MV-4-11 (cell line): ENCODE measurements at regions not wholly inside any gene's neighbourhood (a gene's known extent, or its start where the extent isn't known, plus 50 kb on each side); places are given as distances from the start of the nearest gene placed in this dataset.
A peak's percentile ranks its signal among the peaks of the same experiment; 100 is the strongest.

ENCODE experiments used
- DNase-seq: peaks from one replicate; lab custom pipeline; 2025; lab: John Stamatoyannopoulos, UW

DNA sequence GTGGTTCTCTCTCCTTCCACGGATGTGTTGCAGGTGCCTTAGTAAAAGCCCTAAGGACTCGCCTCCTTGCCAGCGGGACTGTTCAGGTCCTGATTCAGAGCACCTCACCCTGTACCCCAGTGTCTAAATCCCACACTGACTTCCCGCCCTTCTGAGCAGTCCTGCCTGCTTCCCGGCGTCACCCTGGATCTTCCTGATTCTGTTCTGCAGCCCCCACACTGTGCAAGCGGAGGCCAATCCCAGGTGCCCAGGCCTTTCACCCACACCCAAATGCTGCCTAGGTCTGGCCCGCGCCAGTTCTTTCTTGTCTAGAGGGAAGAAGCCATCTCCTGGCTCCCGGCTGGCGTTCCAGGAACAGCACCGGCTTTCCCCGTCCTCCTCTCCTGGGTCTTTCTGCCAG is 95.9 kb upstream of the GALNT2 start:
- DNase-seq, result no peak

GRCh38 chr1:229972600-229973296 is 94.3 kb upstream of the GALNT2 start:
- no peak for DNase-seq

GRCh38 chr1:229973297-229973612 is 93.8 kb upstream of the GALNT2 start:
- DNase-seq, result no peak

DNA sequence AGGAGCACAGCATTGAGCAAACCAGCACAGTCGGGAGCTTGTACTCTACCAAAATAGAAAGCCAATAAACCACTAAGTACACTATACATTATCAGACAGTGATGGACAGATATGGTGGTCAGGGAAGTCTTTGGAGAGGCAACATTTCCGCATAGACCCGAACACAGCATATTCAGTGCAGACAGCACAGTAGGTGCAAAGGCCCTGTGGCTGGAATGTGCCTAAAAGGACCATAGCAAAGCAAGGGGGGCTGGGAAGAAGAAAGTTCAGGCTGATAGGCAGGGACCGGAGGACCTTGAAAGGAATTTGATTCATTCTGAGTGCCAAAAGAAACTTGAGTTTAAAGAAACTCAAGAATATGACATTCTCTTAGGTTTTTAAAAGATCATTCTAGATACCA is 92.0 kb upstream of the GALNT2 start:
- no peak for DNase-seq

DNA sequence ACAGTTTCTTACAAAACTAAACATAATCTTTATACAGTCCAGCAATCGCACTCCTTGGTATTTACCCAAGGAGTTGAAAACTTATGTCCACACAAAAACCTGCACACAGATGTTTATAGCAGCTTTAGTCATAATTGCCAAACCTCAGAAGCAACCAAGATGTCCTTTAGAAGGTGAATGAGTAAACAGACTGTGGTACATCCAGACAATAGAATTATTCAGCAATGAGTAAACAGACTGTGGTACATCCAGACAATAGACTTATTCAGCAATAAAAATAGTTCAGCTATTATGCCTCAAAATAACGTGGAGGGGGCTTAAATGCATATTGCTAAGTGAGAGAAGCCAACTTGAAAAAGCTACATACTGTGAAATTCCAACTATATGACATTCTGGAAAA is 87.0 kb upstream of the GALNT2 start:
- DNase-seq, result no peak

DNA sequence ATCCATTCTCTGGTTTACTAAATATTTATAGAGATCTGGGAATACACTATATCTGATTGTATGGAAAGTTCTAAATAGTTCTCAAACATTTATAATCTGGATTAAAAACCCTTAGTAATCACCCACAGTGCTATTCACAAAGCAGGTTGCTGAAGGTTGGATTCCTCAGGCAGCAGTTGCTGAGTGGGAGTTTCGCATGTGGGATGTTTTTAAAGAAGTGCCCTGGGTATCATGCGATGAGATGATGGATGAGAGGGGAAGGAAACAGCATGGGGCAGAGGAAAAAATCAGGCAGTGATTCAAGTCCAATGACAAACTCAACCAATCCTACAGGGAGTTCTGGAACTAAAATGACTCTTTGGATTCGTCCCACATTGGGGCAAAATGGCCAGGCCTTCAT is 85.3 kb upstream of the GALNT2 start:
- DNase-seq, result no peak

DNA sequence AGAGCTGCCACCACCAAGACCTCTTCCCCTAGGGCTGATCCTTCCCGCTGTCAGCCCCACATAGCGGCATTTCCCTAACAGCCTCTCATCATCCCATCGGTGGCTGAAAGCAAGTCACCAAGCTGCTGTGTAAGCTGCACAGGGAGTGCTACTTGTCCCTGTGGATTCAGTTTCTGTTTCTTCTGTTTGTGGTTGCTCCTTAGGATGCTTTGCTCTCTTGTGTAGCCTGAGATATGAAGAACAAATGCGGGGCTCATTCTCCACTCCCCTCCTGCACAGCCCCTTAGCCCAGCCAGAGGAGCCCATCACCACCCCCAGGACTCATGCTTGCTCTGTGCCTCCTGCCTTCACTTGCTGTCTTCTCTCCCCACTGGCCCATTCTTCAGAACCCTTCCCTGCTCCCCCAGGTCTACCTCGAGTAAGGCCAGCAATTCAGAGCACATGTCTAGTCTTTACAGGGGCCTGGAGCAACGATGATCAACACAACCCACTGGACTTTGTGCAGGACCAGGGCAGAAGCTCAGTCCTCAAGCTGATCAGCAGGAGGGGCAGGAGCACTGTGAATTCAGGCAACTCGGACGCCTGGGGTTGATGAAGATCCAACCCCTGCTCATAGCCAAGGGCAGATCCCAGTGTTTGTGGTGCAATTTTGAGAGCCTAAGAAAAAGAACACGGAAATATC is 82.6 kb upstream of the GALNT2 start:
- no peak for DNase-seq

DNA sequence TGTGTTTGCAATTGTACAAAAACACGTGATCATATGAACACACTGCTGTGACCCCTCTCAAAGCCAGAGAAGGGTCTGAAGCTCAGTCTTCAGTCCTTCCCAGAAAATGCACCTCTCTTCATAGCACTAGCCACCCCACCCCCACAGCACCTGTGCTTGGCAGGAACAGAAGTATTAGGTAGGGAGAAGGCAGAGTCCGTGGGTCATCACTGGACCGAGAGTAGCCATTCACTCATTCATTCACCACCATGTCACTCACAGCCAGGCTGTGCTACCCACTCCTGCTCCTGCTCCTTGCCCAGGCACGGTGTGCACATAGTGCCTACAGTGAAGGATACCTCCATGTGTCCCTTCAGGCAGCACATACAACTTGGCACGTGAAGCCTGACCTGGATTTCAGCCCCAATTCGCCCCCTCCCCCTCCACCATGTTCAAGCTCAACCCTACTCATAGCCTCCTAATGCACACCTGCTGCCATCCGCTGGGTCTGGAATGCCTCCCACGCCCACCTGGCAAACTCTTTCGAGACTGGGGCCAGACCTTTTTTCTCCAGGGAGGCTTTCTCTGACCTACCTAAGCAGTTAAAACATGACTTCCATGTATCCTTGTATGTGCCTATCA is 81.9 kb upstream of the GALNT2 start:
- no peak for DNase-seq

- no peak for DNase-seq
These were observed 81.4 kb upstream of the GALNT2 start for GRCh38 chr1:229985613-229986010.

DNA sequence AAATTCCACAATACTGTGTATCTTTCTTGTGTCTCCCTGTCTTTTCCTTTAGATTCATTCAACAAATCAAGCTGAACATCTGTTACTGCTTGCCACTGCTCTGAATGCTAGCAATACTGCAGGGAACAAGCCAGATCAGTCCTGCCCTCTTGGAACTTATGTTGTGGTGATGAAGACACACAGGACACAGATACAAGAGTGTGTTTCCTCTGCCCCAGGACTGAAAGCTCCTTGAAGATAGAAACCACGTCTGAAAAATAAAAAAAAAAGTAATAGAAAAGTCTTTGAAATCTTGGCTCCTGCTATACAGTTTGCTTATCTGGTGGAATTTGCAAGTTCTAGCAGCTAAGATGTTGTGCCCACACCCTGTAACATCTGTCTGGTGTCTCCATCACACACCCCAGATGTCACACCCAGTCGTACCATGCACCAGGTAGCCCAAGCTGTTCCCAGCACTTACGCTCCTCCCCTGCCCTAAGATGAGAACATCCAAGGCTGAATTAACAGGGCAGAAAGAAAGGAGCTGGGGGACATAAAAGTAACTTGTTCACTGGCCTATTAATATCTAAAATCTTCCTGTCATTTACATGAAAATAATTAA is 80.2 kb upstream of the GALNT2 start:
- DNase-seq, result no peak

DNA sequence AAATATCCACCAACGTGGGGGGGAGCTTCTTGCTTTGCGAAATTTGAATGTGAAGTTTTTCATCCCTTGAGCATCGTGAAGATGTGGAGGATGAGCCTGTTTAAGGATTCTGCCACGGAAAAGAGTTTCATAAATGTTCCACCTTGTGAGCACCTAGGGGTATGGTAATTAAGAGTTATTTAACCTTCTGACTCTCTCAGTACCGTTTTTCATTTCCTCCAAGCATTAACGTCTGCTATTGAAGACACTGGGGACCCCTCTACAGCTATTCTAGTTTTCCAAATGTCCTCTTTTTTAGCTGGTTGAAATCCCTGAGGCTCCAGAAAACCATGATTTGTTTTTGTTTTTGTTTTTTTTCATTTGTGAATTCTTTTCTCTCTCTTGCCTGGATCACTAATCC is 79.1 kb upstream of the GALNT2 start:
- DNase-seq, result no peak

DNA sequence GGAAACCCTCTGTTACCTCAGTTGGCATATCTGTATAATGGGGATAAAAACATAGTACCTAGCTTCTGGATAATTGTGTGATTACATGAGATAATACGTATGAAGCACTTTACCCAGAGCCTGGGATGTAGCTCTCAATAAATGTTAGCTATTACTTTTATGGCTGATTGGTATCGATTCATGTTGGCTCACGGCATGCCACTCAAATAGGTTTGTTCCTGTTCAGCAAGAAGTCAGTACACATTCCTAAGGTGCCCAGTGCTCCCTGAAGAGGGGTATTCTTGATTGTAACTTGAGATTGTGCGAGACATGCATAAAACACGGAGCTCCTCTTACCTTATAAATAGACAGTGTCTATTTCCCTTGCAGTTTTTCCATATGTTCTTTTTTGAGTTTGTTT is 78.5 kb upstream of the GALNT2 start:
- DNase-seq, result no peak

- DNase-seq, result no peak
These were observed 77.3 kb upstream of the GALNT2 start for GRCh38 chr1:229989591-229990248.

DNA sequence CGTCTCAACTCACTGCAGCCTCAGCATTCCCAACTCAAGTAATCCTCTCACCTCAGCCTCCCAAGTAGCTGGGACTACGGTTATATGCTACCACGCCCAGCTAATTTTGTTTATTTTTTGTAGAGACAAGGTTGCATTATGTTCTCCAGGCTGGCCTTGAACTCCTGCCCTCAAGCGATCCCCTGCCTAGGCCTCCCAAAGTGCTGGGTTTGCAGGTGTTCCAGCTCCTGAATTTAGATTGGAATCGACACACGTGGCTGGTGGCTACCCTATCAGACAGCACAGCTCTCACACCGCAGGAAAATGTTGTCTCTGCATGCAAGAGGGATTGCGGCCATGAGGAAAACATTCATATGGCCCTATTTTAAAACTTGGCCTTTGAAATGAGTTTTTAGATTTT is 76.7 kb upstream of the GALNT2 start:
- DNase-seq, result no peak

GRCh38 chr1:229991104-229991513 is 75.9 kb upstream of the GALNT2 start:
- no peak for DNase-seq

- DNase-seq, result no peak
These were observed 75.2 kb upstream of the GALNT2 start for GRCh38 chr1:229991724-229992333.

GRCh38 chr1:229993060-229993459 is 74.0 kb upstream of the GALNT2 start:
- peak; percentile 20 for DNase-seq

- no peak for DNase-seq
These were observed 73.1 kb upstream of the GALNT2 start for GRCh38 chr1:229993894-229994293.

GRCh38 chr1:229999004-229999670 is 67.9 kb upstream of the GALNT2 start:
- no peak for DNase-seq

DNA sequence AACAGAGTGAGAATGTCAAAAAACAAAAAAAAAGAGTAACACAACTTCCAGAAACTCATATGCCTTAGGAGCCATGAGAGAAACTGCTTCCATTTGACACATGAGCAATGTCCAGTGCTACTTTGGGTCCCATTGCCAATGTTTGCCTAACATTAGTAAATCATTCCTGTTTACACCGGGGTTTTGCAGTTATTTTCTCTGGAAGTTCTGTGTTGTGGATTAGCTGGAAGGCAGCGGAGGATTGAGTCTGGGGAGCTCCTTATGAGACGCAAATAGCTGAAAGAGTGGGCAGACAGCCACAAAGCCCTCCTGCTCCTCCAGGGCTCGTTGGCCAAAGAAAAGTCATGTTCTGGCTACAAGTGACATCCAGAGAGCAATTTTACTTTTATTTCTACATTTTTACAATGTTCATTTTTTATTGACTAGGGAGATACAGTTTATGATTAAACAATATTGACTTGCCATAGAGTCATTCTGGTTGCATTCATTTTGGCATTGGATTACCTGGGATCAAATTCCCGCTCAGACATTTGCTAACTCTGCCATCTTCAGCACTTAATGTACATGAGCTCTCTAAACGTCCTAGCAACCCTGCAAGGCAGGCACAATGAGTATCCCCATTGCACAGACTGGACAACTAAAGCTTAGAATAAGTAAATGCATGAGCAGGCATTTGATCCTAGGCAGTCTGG is 66.4 kb upstream of the GALNT2 start:
- no peak for DNase-seq

DNA sequence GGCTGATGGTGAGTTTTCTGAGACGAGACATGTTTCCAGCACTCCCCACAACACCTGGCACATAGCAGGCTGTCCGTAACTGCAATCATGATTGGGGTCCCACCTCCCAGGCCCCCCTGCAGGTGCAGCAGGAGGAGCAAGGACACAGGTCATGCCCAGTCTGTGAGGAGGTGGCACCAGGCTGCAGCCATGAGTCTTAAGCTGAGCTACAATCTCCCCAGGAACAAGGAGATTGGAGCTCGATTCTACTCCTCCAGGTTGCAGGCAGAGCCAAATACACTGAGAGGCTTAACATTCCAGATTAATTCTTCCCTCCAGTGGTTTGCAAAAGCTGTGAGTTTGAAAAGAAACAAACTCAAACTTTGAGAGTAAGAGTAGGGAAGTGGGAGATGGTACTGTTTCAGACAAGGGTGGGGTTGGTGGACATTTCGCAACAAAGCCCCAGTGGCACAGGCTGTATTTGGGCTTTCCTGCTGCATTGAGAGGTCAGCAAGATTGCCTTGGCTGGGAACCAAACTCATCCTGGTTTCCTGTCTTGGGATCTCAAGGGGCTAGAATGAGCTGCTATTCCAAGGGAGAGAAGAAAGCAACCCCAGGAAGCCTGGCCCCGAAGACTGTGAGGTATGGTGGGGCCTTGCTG is 64.8 kb upstream of the GALNT2 start:
- peak; percentile 63 for DNase-seq
